GM19463 (cell line): ENCODE measurements at regions not wholly inside any gene's neighbourhood (a gene's known extent, or its start where the extent isn't known, plus 50 kb on each side); places are given as distances from the start of the nearest gene placed in this dataset.
A peak's percentile ranks its signal among the peaks of the same experiment; 100 is the strongest.

Experiments used
- ATAC-seq: cut with Tn5 transposase; IDR thresholded peaks from one replicate; pipeline ENCODE4 v1.9.1; 2021; ENCODE audit warnings: mild to moderate bottlenecking, moderate library complexity; ENCODE audit not compliant: unreplicated experiment

GRCh38 chr6:33924681-33925080, 120.9 kb upstream of the MLN start:
- ATAC-seq: no peak

- ATAC-seq: no peak
These were observed 120.2 kb upstream of the MLN start for GRCh38 chr6:33923857-33924514.

- no peak for ATAC-seq
These were observed 117.9 kb upstream of the MLN start for GRCh38 chr6:33921745-33922144.

GRCh38 chr6:33918175-33918695, 114.4 kb upstream of the MLN start:
- no peak for ATAC-seq

GRCh38 chr6:33915134-33915533, 111.3 kb upstream of the MLN start:
- no peak for ATAC-seq

GRCh38 chr6:33914645-33915044, 110.8 kb upstream of the MLN start:
- no peak for ATAC-seq

GRCh38 chr6:33912195-33912594, 108.4 kb upstream of the MLN start:
- ATAC-seq: no peak

- ATAC-seq: no peak
These were observed 107.7 kb upstream of the MLN start for GRCh38 chr6:33911488-33911887.

- no peak for ATAC-seq
These were observed 106.8 kb upstream of the MLN start for GRCh38 chr6:33910594-33910993.

- no peak for ATAC-seq
These were observed 105.9 kb upstream of the MLN start for GRCh38 chr6:33909737-33910136.

GRCh38 chr6:33908025-33908424, 104.2 kb upstream of the MLN start:
- ATAC-seq: no peak

GRCh38 chr6:33907227-33907626, 103.4 kb upstream of the MLN start:
- ATAC-seq: no peak

GRCh38 chr6:33906439-33906838, 102.6 kb upstream of the MLN start:
- ATAC-seq: no peak

- no peak for ATAC-seq
These were observed 101.3 kb upstream of the MLN start for GRCh38 chr6:33905071-33905609.

- no peak for ATAC-seq
These were observed 100.9 kb upstream of the MLN start for GRCh38 chr6:33904747-33905065.

GRCh38 chr6:33904050-33904746, 100.4 kb upstream of the MLN start:
- peak; percentile 65 for ATAC-seq

- no peak for ATAC-seq
These were observed 99.8 kb upstream of the MLN start for GRCh38 chr6:33903579-33903978.

- ATAC-seq: no peak
These were observed 98.7 kb upstream of the MLN start for GRCh38 chr6:33902457-33902853.

GRCh38 chr6:33901822-33902456, 98.1 kb upstream of the MLN start:
- ATAC-seq: no peak

GRCh38 chr6:33898771-33899170, 95.0 kb upstream of the MLN start:
- ATAC-seq: no peak

- no peak for ATAC-seq
These were observed 93.5 kb upstream of the MLN start for GRCh38 chr6:33897189-33897780.
